IPS DF 6.9 (cell line): ENCODE measurements at regions not wholly inside any gene's neighbourhood (a gene's known extent, or its start where the extent isn't known, plus 50 kb on each side); places are given as distances from the start of the nearest gene placed in this dataset.
"Not testable (repeated sequence)": the region's sequence is repeated elsewhere in the genome, so short reads cannot be mapped to it uniquely, and the experiment has no call there.

ENCODE experiments used
- DNase-seq: peaks from one replicate; pipeline ENCODE4 v3.0.0-alpha.2; 2013; ENCODE audit warnings: low read depth, low spot score
- H3K27ac ChIP-seq: one replicate; pipeline ENCODE4 v1.5.1; 2013; ENCODE audit warnings: low read length, control low read depth
- H3K27me3 ChIP-seq: 2 replicates; pipeline ENCODE4 v1.6.1; 2013; ENCODE audit warnings: mild to moderate bottlenecking, low read length; ENCODE audit not compliant: control insufficient read depth, insufficient read depth
- H3K36me3 ChIP-seq: 2 replicates; pipeline ENCODE4 v1.6.1; 2013; ENCODE audit warnings: low read length; ENCODE audit not compliant: control insufficient read depth, insufficient read depth
- H3K4me1 ChIP-seq: 2 replicates; pipeline ENCODE4 v1.6.1; 2013; ENCODE audit warnings: low read length; ENCODE audit not compliant: control insufficient read depth, insufficient read depth
- H3K4me3 ChIP-seq: 2 replicates; pipeline ENCODE4 v1.5.1; 2013; ENCODE audit warnings: mild to moderate bottlenecking, low read length
- H3K9me3 ChIP-seq: 2 replicates; pipeline ENCODE4 v1.6.1; 2013; ENCODE audit warnings: low read length, inconsistent platforms; ENCODE audit not compliant: control insufficient read depth, insufficient read depth
- WGBS: extraction: QIAGEN DNeasy Blood & Tissue Kit; methylation state at CpG from one replicate; pipeline ENCODE4 v1.1.7; 2013; ENCODE audit warnings: mixed read lengths, missing lambda C conversion rate; ENCODE audit not compliant: insufficient read length, insufficient coverage; 5-methylcytosine and 5-hydroxymethylcytosine counted together

GRCh38 chr3:30526031-30526430 is 80.4 kb upstream of the TGFBR2 start:
- H3K4me1 ChIP-seq, result no peaks in the 10 kb centered on the region
- no CpG with 5 or more reads among the region's 1 CpG for WGBS
- no peaks in the 10 kb centered on the region for H3K27me3 ChIP-seq
- DNase-seq, result no peak
- no peak overlapping the region for H3K4me3 ChIP-seq
- H3K36me3 ChIP-seq, result no peaks in the 10 kb centered on the region
- H3K27ac ChIP-seq, result no peak overlapping the region
- no peaks in the 10 kb centered on the region for H3K9me3 ChIP-seq

- Histone ChIP-seq H3K27me3 (no peaks in the 10 kb centered on the region), H3K36me3 (no peaks in the 10 kb centered on the region), H3K4me1 (no peaks in the 10 kb centered on the region), H3K9me3 (no peaks in the 10 kb centered on the region), H3K4me3 (no peak overlapping the region), H3K27ac (no peak overlapping the region)
- no peak for DNase-seq
- WGBS, result no CpG with 5 or more reads among the region's 6 CpGs
Observed at GRCh38 chr3:30527186-30527585, 79.2 kb upstream of the TGFBR2 start.

GRCh38 chr3:30527720-30528119 is 78.7 kb upstream of the TGFBR2 start:
- no peak for DNase-seq
- Histone ChIP-seq H3K36me3 (no peaks in the 10 kb centered on the region), H3K4me3 (no peak overlapping the region), H3K27me3 (no peaks in the 10 kb centered on the region), H3K9me3 (no peaks in the 10 kb centered on the region), H3K27ac (no peak overlapping the region), H3K4me1 (no peaks in the 10 kb centered on the region)
- no CpG with 5 or more reads among the region's 3 CpGs for WGBS

GRCh38 chr3:30530084-30530483 is 76.3 kb upstream of the TGFBR2 start:
- Histone ChIP-seq H3K4me1 (no peaks in the 10 kb centered on the region), H3K4me3 (no peak overlapping the region), H3K27me3 (no peaks in the 10 kb centered on the region), H3K9me3 (no peaks in the 10 kb centered on the region), H3K27ac (no peak overlapping the region), H3K36me3 (no peaks in the 10 kb centered on the region)
- no CpG with 5 or more reads among the region's 1 CpG for WGBS
- DNase-seq, result no peak

- Histone ChIP-seq H3K27ac (no peak overlapping the region), H3K4me1 (no peaks in the 10 kb centered on the region), H3K9me3 (no peaks in the 10 kb centered on the region), H3K4me3 (no peak overlapping the region), H3K27me3 (no peaks in the 10 kb centered on the region), H3K36me3 (no peaks in the 10 kb centered on the region)
- WGBS, result no CpG with 5 or more reads among the region's 3 CpGs
- no peak for DNase-seq
Observed at GRCh38 chr3:30531017-30531570, 75.3 kb upstream of the TGFBR2 start.

GRCh38 chr3:30535525-30535924 is 70.9 kb upstream of the TGFBR2 start:
- H3K36me3 ChIP-seq, result no peaks in the 10 kb centered on the region
- no peak for DNase-seq
- H3K27me3 ChIP-seq, result no peaks in the 10 kb centered on the region
- H3K4me3 ChIP-seq, result no peak overlapping the region
- no peak overlapping the region for H3K27ac ChIP-seq
- WGBS, result no CpG with 5 or more reads among the region's 1 CpG
- no peaks in the 10 kb centered on the region for H3K4me1 ChIP-seq
- no peaks in the 10 kb centered on the region for H3K9me3 ChIP-seq

- Histone ChIP-seq H3K36me3 (no peaks in the 10 kb centered on the region), H3K4me1 (no peaks in the 10 kb centered on the region), H3K27me3 (no peaks in the 10 kb centered on the region), H3K9me3 (no peaks in the 10 kb centered on the region), H3K27ac (no peak overlapping the region), H3K4me3 (no peak overlapping the region)
- no peak for DNase-seq
- WGBS, result no CpG with 5 or more reads among the region's 1 CpG
Observed at GRCh38 chr3:30538791-30539190, 67.6 kb upstream of the TGFBR2 start.

- no peaks in the 10 kb centered on the region for H3K36me3 ChIP-seq
- H3K27me3 ChIP-seq, result no peaks in the 10 kb centered on the region
- no peak for DNase-seq
- H3K4me3 ChIP-seq, result no peak overlapping the region
- H3K9me3 ChIP-seq, result no peaks in the 10 kb centered on the region
- WGBS, result no CpG with 5 or more reads among the region's 4 CpGs
- H3K27ac ChIP-seq, result no peak overlapping the region
- H3K4me1 ChIP-seq, result no peaks in the 10 kb centered on the region
Observed at GRCh38 chr3:30539206-30539605, 67.2 kb upstream of the TGFBR2 start.

GRCh38 chr3:30539772-30540171 is 66.6 kb upstream of the TGFBR2 start:
- no CpG with 5 or more reads among the region's 1 CpG for WGBS
- no peak for DNase-seq
- H3K36me3 ChIP-seq, result no peaks in the 10 kb centered on the region
- H3K9me3 ChIP-seq, result no peaks in the 10 kb centered on the region
- H3K4me3 ChIP-seq, result no peak overlapping the region
- no peaks in the 10 kb centered on the region for H3K4me1 ChIP-seq
- H3K27ac ChIP-seq, result no peak overlapping the region
- H3K27me3 ChIP-seq, result no peaks in the 10 kb centered on the region

GRCh38 chr3:30541156-30541555 is 65.2 kb upstream of the TGFBR2 start:
- H3K27me3 ChIP-seq, H3K4me3 ChIP-seq, H3K27ac ChIP-seq, H3K9me3 ChIP-seq, H3K36me3 ChIP-seq, H3K4me1 ChIP-seq, DNase-seq: not testable (repeated sequence)

GRCh38 chr3:30542897-30543296 is 63.5 kb upstream of the TGFBR2 start:
- WGBS, result no CpG with 5 or more reads among the region's 8 CpGs
- DNase-seq, result no peak
- Histone ChIP-seq H3K4me1 (no peaks in the 10 kb centered on the region), H3K4me3 (no peak overlapping the region), H3K36me3 (no peaks in the 10 kb centered on the region), H3K9me3 (no peaks in the 10 kb centered on the region), H3K27me3 (no peaks in the 10 kb centered on the region), H3K27ac (no peak overlapping the region)
